HG03139 (cell line): ENCODE measurements at regions not wholly inside any gene's neighbourhood (a gene's known extent, or its start where the extent isn't known, plus 50 kb on each side); places are given as distances from the start of the nearest gene placed in this dataset.
A peak's percentile ranks its signal among the peaks of the same experiment; 100 is the strongest.

Experiments
- ATAC-seq: cut with Tn5 transposase; IDR thresholded peaks from one replicate; pipeline ENCODE4 v1.9.1; 2021; ENCODE audit not compliant: unreplicated experiment

- ATAC-seq, result no peak
Observed at GRCh38 chr6:79864421-79864820, 82.9 kb downstream of the ELOVL4 start.

DNA sequence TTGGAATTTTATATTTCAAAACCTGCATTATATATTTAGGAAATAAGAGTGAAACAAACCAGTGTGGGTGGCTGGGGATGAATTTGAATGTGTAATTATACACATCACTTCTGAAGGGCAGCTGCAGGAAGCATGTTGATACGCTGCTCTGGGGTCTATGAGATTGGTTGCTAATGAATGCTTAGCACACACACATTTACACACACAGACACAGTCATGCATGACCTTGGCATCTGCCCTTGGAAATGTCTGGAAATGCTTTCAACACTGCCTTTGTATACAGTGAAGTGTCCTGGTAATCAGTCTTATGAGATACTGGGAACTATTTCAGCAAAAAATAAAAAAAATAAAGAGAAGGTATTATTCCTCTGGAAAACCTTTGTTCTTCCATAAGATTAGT is 83.4 kb downstream of the ELOVL4 start:
- no peak for ATAC-seq

- ATAC-seq, result no peak
Observed at GRCh38 chr6:79863566-79863965, 83.8 kb downstream of the ELOVL4 start.

DNA sequence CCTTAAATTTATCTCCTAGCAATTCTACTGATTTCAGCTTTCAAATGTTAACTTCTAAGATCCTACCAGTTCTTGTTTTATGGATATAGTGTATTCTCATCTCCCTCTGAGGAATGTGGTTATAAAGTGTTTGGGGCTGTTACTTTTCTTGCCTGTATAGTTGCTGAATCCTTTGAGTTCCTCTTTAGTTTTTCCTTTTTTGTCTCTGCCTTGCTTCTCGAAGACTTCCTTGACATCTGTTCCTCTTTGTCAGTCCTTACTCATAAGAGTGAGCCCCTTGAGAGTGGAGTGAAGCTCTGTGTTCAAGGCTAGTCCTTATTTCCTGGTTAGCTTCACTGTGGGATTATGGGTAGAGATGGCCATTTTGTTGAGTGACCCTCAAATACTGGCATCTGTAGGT is 84.6 kb downstream of the ELOVL4 start:
- no peak for ATAC-seq

DNA sequence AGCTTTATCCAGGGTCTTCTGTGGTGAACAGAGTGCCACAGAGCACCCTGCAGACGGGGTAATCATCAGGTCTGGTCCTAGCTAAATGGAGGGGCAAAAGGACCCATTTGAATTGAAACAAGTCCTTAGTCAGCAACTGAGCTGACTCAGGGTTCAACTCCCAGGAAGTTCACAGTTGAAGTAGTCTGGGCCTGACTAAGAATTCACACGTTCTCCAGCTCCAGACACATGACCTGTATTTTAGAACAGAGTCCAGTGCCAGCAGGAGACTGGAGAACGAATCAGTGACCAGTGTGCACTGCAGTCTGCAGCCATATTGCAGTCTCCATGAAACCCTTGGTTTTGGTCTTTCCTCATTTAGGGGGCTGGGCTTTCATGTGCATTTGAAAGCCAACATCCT is 85.2 kb downstream of the ELOVL4 start:
- no peak for ATAC-seq

DNA sequence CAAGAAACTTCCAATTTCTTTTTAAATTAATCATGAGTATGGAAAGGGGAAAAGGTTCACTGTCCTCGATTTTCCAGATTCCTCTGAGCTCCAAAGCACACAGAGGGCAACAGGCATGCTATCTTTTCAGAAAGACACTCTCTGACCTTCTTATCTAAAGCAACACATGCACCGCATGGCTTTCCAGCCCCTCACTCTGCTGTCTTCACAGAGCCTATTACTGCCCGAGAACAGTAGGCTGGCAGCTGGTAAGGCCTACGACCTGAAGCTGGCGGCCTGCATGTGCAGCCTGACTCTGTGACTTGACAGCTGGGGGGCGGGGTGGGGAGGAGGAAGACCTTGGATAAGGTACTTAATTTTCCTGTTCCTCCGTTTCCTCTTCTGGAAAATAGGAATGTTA is 86.3 kb downstream of the ELOVL4 start:
- ATAC-seq, result no peak

DNA sequence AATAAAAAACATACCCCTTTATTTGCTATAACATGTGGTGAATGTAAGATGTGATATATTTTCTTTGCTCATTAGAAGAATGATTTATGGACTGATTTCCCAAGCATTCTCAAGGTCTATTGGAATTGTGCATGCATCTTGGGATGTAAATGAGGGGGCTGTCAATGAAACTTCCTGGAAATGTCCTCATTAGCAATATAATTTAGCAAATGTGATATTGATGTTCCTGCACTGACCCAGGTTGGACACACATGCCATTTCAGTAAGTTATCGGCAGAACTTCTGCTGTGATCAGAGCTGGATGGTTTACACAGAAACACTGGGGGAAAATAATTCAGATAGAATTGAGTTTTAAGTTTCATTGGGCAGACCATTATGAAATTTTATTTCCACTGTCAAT is 99.9 kb downstream of the ELOVL4 start:
- ATAC-seq, result no peak

GRCh38 chr6:79842376-79843040 is 104.8 kb downstream of the ELOVL4 start:
- ATAC-seq, result peak; percentile 45

GRCh38 chr6:79841577-79842375 is 105.6 kb downstream of the ELOVL4 start:
- ATAC-seq, result peak; percentile 49

DNA sequence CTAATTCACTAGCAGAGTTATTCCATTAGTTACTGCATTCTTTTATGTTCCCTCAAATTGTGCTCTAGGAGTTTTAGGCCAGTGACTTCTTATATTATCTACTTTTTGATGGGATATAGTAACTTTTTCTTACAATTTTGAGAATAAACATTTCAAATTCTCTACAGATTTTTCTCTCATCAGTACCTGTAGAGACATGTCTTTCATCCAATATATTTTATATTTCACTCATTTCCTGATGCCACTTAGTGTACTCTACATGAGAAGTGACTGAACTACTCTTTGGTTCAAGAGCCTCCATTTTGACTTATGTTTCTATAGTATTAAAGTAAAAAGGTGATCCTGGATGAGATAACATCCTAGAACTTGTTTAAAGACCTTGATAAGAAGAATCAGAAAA is 108.5 kb downstream of the ELOVL4 start:
- ATAC-seq, result no peak

GRCh38 chr6:79833964-79834284 is 113.4 kb downstream of the ELOVL4 start:
- no peak for ATAC-seq

DNA sequence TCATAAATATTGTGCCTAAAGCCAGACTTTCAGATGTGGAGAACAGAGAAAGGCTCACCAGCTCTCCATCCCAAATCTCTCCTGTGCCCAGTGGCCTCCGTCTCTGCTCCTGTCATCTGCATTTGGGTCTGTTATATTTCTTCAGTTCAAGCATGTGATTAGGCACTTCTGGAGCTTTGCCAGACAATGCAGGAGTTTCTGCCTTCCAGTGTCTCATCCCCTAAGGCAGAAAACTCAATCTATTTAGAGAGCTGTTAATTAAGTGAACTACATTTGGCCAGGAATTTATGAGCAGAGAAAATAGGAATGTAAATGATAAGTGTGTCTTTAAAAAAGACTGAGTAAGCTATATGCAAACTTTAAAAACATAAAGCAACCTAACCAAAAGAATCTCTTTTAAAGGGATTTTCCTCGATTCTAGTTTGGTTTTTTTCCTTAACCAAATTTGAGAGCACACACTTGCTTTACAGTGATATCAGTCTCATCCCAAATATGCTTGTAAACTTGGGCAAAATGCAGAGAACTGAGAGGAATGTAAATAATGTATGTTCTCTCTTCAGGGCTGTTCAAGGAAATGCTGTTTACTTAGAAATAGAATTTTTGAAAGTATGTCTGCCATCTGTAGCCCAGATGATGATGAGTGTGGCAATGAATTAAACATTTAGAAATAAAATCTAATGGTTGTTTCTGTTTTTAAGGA is 113.9 kb downstream of the ELOVL4 start:
- ATAC-seq, result no peak

DNA sequence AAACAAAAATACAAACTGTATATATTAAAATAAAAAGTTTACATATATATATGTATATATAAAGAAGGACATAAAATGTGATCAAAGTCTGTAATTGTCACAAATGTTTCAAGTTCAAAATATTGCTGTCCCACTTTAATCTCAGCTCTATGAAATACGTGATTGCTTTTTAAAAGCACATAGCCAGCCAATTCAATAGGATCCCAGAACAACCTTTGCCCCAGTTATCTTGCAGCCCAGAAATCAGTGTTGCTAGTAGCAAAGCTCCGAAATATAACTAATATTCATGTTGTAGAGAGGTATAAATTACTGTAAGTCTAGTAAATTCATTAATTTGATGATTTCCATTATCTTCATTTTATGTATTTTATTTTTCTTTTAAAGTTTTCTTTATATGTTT is 114.6 kb downstream of the ELOVL4 start:
- ATAC-seq, result no peak

DNA sequence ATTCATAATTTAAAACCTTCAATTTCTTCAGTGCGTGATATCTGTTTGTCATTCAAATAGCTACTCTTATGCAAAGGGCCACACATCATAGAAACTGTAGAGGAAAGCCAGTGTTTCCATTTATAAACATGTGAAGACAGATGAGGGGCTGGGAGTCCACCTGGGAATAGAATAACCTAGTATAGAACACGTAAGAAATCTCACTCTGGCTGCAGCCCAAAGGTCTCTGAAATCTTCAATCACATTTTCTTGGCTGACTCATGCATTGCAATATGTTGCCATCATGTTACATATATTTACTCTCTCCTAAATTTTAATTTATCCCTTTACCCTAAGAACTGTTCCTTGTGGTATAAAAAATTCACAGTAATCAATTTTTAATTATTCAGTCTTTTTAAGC is 123.2 kb downstream of the ELOVL4 start:
- ATAC-seq, result no peak

- no peak for ATAC-seq
Observed at GRCh38 chr6:79821859-79822258, 125.5 kb downstream of the ELOVL4 start.

GRCh38 chr6:79818471-79818870 is 128.9 kb downstream of the ELOVL4 start:
- no peak for ATAC-seq

DNA sequence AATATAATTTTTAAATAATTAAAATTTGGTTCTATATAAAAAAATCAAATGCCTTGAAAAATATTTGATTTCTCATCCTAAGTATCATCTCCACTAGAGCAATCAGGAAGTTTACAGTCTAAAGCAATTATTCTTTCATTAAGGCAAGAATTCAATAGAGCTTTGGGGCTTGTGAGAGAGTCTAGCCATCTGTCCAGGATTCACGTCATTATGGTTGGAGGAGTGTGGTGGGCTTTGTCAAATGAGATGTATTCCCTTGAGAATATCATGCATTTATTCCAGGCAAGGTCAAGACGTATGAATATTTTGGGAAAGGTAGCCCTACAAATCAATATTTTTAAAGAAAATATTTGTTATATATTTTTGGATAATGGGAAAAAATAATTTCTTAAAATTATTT is 132.4 kb downstream of the ELOVL4 start:
- no peak for ATAC-seq

GRCh38 chr6:79813854-79814709 is 133.3 kb downstream of the ELOVL4 start:
- ATAC-seq, result peak; percentile 97

DNA sequence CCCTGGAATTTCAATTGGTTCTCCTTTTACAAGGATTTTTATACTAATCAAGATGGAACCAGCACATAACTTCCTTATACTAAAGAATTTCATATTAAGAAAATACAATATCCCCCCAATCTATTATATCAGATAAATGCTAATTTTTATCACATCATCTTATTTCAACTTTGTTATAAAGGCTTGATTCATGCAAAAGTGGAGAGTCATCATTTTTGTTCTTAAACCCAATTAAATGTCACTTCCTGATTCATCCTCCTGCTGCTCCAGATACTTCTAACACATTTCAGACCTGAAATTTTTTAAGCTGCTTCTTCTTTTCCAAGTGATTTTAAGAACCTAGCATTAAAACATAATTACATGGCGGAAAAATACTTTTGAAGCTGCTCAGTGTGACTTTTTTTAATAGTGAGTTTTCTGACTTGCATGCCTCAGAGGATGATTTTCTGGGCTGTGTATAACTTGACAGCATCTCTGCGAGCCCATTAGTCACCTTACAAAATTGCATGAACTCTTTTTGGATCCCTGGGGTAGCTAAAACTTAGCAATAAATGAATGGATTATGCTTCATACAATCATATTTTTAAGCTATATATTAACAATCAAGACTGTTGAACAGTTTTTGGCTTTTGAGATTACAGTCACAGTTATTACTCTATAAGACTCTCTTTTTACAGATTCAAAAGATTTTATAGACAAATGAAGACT is 134.1 kb downstream of the ELOVL4 start:
- ATAC-seq, result no peak

GRCh38 chr6:79812195-79812594 is 135.2 kb downstream of the ELOVL4 start:
- no peak for ATAC-seq

GRCh38 chr6:79810871-79811270 is 136.5 kb downstream of the ELOVL4 start:
- no peak for ATAC-seq
